HT-29 (cell line): ENCODE measurements at regions not wholly inside any gene's neighbourhood (a gene's known extent, or its start where the extent isn't known, plus 50 kb on each side); places are given as distances from the start of the nearest gene placed in this dataset. TPM values are rescaled to one million over a fixed set of nuclear protein-coding genes. Genes with fewer than 3 reads are reported as not detected.

Source experiments
- small RNA-seq: library from RNA; depleted of rRNA; stranded (forward); fragments of <200 nt; gene quantifications from one replicate; pipeline ENCODE3, GENCODE V24; 2014

Small RNA genes in the stretch of these regions (small RNA-seq; reads per million reads assigned to genes)
- not detected for gene AL807761.1
